Activated T-cell treated with anti-CD3 and anti-CD28 coated beads, Interleukin-2, amount 50 U/mL, for 1 hour (primary cell): ENCODE measurements at regions not wholly inside any gene's neighbourhood (a gene's known extent, or its start where the extent isn't known, plus 50 kb on each side); places are given as distances from the start of the nearest gene placed in this dataset.
"Not testable (repeated sequence)": the region's sequence is repeated elsewhere in the genome, so short reads cannot be mapped to it uniquely, and the experiment has no call there.

Experiments used
- DNase-seq: peaks from one replicate; pipeline ENCODE4 v3.0.0-alpha.2; 2020

DNA sequence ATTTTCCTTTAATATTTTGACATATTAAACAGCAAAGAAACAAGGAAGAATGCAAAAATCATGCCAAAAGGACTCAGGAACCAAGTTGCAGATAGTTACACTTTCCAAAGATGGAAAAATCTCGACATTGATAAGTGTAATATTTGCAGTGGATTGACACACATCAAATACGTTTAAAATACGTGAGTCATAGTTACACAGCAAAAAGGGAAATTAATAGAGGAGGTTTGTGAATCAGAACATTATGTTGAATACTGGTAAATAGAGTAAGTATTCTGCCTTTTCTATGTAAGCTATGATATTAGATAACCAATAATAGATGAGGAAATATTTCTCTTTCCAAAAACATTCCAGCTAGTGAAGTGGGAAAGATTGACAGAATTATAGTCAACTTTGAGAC, 1761.3 kb upstream of the IGFBP7 start:
- no peak for DNase-seq

DNA sequence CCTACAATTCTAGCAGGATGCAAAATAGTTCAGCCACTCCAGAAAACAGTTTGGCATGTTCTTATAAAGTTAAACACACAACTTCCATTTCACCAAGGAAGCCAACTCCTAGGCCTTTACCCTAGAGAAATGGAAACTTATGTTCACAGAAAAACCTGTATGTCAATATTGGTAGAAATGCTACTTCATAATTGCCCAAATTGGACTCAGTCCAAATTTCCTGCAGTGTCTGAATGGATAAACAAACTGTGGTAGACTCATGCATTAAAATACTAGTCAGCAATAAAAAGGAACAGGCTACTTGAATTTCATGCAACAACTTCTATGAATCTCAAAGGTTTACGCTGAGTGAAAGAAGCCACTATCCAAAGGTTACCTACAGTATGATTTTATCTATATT, 1738.8 kb upstream of the IGFBP7 start:
- DNase-seq: no peak

- no peak for DNase-seq
Observed at GRCh38 chr4:58843455-58843854, 1733.3 kb upstream of the IGFBP7 start.

GRCh38 chr4:58833126-58833525, 1722.9 kb upstream of the IGFBP7 start:
- no peak for DNase-seq

DNA sequence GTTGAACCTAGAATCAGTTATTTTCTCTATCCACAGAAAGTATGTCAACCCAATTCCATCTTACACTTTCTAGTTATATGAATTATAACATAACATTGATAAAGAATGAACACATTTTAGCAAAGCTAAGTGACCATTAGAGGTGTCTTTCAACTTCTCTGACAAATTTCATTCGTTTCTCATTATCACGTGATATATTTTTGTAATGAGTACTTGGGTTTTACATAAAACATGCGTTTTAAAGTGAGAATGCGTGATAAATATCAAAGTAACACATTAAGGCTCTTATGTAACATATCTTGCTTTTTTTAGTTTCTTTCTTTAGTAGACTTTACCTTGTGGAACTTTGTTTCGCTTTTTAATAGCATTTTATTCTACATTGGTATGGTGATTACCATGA, 1715.1 kb upstream of the IGFBP7 start:
- no peak for DNase-seq

DNA sequence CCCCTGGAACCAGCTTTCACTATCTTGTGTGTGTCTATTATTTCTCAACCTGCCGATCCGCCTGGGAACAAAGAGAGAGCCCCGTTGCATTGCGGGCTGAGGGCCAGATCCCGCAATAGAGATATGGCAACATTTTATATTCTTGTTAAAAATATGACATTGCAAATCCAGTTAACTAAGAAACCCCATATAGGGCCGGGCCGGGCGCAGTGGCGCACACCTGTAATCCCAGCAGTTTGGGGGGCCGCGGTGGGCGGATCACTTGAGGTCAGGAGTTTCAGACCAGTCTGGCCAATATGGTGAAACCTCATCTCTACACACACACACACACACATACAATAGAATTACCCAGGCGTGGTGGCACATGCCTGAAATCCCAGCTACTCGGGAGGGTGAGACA, 1708.4 kb upstream of the IGFBP7 start:
- not testable (repeated sequence) for DNase-seq

DNA sequence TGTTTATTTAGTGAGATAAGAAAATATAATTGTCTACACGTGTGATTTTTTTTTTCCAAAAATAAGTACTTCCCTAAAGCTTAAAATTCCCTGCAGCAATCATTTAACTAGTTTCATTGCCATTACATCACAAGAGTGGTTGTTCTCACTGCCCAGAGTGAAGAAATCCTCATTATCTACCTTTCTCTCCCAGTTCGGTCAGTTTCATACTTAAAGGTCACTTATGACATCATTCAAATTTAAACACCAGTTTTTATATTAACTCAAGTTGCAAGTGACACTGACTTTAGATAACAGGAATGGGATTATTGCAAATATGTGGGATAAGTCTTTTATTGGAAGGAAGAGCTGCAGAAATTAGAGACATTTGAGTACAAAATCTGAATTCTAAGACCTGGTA, 1699.8 kb upstream of the IGFBP7 start:
- no peak for DNase-seq

DNA sequence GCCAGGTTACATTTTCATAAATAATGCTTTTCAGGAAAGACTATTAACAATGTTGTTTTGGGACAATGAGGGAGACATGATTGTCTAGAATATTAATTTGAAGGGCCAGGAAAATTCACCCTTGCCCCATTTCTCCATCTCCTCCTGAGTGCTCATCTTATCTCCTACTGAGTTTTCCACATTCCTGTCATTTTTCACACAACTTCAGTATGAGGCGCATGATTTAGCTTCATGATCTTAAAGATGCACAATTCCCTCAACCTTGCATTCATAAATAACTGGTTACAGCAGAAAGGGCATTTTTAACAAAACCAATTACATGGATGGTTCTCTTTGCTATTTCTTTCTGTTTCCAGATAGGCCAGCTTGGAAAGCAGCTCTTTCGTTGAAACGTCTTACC, 1699.2 kb upstream of the IGFBP7 start:
- no peak for DNase-seq

GRCh38 chr4:58808817-58809216, 1698.6 kb upstream of the IGFBP7 start:
- no peak for DNase-seq

- DNase-seq: no peak
Observed at GRCh38 chr4:58807843-58808615, 1697.8 kb upstream of the IGFBP7 start.

- no peak for DNase-seq
Observed at GRCh38 chr4:58776627-58777026, 1666.4 kb upstream of the IGFBP7 start.

GRCh38 chr4:58767598-58767997, 1657.4 kb upstream of the IGFBP7 start:
- DNase-seq: no peak

DNA sequence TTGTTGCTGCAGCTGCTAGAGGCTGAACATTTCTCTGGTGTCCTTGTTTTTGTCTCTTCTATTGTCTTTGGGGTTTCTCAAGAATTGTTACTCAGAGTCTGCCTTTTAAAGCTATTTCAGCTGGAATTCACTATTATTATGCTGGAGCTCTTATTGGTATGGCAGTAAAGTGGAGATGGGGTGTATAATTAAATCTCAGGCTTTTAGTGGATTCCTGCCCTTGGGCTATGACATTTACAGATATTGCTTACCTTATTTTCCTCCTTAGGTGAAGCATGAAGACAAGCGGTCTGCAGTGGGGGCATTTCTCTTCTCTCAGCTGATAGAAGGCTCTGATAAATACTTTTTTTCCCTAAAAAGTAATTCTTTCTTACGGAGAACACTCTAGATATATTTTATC, 1656.6 kb upstream of the IGFBP7 start:
- no peak for DNase-seq

DNA sequence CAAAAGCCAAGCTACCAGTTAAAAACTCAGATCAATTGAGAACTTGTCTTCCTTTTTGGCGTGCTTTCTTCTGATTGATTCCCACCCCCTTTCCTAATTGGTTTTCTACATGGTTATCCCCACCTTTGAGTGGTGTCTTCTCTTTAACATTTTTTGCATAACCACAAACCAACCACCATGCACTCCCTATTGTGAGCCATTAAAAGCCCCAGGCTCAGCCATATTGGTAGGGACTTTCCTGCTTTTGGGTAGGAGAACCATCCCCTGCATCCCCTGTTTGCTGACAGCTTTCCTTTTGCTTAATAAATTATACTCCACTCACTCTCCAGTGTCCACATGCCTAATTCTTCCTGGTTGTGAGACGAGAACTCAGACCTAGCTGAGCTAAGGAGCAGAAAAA, 1651.4 kb upstream of the IGFBP7 start:
- no peak for DNase-seq

- no peak for DNase-seq
Observed at GRCh38 chr4:58760737-58761136, 1650.6 kb upstream of the IGFBP7 start.

DNA sequence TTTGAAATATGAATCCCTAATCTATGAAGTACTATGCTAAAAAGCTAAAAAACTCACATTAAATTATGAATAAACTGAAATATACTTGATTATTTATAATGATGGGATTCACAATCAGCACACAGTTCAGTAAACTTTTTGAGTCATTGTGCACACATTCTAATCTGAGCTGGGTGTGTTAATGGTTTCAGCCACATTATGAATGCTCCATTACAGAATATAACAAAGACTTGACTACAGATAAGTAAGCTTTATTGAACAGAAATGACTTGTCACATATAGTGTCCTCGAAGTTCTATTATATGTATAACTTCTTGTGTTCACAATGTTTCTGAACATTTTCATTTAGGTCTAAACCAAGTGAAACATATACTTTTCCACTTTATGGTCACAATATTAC, 1649.9 kb upstream of the IGFBP7 start:
- DNase-seq: no peak

GRCh38 chr4:58749206-58749605, 1639.0 kb upstream of the IGFBP7 start:
- no peak for DNase-seq

- no peak for DNase-seq
Observed at GRCh38 chr4:58740897-58741296, 1630.7 kb upstream of the IGFBP7 start.

- no peak for DNase-seq
Observed at GRCh38 chr4:58739275-58739674, 1629.1 kb upstream of the IGFBP7 start.

- DNase-seq: no peak
Observed at GRCh38 chr4:58738375-58738774, 1628.2 kb upstream of the IGFBP7 start.

DNA sequence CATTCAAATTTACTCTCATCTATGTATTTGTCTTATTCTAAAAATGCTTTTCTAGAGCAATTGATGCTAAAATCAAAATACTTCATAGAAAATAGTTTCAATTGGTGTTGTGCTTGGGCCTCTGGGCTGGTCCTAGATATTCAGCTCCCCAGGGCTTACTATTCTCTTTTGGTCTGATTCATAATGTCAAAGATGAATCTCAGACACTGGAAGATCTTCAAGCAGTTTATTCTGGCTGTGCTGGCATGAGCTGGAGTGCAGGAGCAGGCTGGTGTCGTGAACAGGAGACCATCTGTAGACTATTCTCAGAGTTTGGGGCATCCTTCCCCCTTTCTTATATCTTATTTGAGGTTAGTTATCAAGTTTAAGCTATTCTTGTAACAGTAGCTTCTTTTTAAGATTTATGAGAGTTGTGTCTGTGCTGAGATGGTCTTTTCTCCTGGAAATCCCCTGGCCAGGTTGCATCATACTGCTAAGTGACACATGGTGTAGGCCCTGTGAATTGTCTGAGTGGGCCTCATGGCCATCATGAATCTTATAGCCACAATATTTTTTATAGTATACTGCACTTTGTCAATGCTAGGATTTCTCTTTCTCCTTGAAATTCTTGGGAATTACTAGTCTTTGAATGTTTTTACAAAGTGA, 1624.0 kb upstream of the IGFBP7 start:
- DNase-seq: no peak

GRCh38 chr4:58732973-58733372, 1622.8 kb upstream of the IGFBP7 start:
- DNase-seq: no peak

- no peak for DNase-seq
Observed at GRCh38 chr4:58723954-58724353, 1613.8 kb upstream of the IGFBP7 start.

- no peak for DNase-seq
Observed at GRCh38 chr4:58711039-58711438, 1600.9 kb upstream of the IGFBP7 start.

DNA sequence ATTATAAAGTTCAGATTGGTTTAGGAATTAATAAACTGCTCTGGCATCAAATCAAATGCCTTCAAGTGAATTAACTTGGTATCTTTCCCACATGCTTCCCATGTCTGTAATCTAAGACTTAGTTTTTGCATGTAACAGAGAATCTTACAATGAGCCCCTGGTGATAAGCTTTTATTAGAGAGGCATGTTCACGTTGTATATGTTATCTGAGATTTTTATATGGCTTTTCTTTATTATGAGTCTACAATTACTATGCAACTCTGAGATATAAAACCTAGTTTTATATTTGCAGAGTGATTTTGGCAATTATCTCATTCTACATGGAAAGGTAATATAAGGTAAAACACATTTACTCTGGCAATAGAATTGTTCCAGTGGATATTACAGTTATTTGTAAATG, 1578.4 kb upstream of the IGFBP7 start:
- DNase-seq: no peak
